Mononuclear cell (primary cell): ENCODE measurements at regions not wholly inside any gene's neighbourhood (a gene's known extent, or its start where the extent isn't known, plus 50 kb on each side); places are given as distances from the start of the nearest gene placed in this dataset.

Experiments used
- H3K27me3 ChIP-seq: 2 replicates; pipeline ENCODE4 v1.6.0; 2011; ENCODE audit warnings: low read length, control low read depth; ENCODE audit not compliant: insufficient read depth
- H3K4me1 ChIP-seq: 2 replicates; pipeline ENCODE4 v1.5.1; 2011; ENCODE audit warnings: mild to moderate bottlenecking, low read length, control low read depth; ENCODE audit not compliant: insufficient read depth
- H3K4me3 ChIP-seq: 2 replicates; pipeline ENCODE4 v1.5.1; 2011; ENCODE audit warnings: mild to moderate bottlenecking, low read length, moderate library complexity
- H3K9me3 ChIP-seq: 2 replicates; pipeline ENCODE4 v1.5.1; 2011; ENCODE audit warnings: low read depth, mild to moderate bottlenecking, control low read depth, low read length

DNA sequence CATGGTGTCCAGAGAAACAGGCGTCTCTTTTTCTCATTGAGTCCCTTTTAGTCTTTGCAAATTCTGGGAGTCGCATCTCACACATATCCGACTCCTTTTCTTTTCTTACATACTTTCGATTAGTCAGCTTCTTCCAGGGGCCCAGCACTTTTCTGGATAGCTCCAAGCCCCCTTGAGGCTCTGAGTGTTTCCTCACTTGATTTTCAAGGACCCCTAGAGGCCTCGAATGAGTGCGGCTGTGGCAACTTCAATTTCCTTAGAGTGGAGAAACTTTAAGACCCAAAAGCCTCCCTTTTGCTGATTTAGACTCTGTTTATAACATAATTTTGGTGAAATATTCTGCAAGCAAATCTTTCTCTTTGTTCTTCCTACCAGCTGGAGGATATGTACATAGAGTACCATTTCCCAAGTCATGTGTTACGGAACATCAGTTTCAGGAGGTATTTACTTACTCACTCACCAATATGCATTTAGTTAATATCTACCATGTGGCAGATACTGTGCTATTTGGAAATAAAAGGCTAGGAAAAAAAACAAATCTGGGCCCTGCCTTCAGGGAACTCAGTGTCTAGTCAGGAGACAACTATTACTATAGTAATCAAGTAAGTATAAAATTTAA is 555.2 kb downstream of the REEP3 start:
- no peaks in the 10 kb centered on the region for H3K27me3 ChIP-seq
- no peak overlapping the region for H3K4me3 ChIP-seq
- no peaks in the 10 kb centered on the region for H3K9me3 ChIP-seq
- H3K4me1 ChIP-seq = no peaks in the 10 kb centered on the region

DNA sequence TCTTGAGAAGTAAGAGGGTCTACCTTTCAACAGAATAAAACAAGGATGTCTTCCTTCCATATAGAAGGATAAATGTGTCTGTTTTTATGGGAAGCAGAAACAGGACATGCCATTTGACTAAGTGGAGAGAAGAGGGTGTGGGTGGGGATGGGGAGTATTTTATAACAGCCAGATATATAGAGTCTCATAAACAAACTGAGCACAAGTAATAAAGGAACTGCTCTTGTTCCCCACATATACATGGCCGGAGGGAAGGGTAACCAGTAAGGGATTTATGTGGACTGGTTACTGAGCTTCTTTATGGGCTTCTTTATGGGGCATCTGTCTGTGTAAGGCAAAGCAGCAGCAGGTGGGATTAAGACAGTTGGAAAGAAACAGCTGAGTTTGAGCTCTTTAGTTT is 558.1 kb downstream of the REEP3 start:
- H3K4me3 ChIP-seq = no peak overlapping the region
- no peaks in the 10 kb centered on the region for H3K9me3 ChIP-seq
- no peaks in the 10 kb centered on the region for H3K4me1 ChIP-seq
- no peaks in the 10 kb centered on the region for H3K27me3 ChIP-seq

DNA sequence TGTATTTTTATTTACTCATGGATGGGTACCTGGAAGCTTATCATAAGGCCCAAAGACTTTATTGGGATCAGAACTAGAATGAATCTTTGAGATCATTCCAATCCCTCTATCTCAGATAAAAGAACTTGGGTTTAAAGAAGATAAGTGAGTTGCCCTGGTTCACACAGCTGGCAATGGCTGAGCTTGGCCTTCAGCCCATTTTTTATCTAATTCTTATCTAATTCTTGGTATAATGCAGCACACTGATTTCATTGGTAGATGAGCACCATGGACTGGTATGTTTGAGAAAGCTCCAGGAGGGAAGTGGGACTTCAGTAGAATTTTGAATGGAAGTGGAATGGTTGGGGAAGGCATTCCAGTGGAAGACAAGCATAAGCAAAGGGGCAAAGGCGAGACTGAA is 558.9 kb downstream of the REEP3 start:
- no peaks in the 10 kb centered on the region for H3K9me3 ChIP-seq
- no peak overlapping the region for H3K4me3 ChIP-seq
- no peaks in the 10 kb centered on the region for H3K27me3 ChIP-seq
- H3K4me1 ChIP-seq = no peaks in the 10 kb centered on the region

DNA sequence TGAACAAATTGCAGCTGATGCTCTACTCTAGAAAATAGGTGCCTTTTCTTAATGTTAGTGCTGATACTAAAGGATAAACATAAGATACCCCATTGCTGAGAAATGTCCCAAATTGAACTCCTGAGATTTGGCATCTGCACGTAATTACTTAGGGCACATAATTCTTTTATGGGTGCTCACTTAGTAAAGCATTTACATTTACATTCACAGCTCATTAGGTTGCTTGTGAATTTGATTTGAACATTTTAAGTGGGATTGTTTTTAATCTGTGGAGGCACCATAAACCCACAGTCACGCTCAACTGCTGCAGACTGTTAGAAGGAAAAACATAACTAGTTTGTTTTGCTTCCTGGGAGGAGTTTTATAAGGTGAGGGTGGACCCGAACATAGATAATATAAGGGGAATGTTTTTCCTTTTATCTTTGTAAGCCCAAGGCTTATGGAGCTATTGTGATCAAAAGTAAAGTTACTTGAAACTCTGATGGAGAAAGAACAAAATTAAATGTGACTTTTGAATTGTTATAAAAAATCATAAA is 560.8 kb downstream of the REEP3 start:
- Histone ChIP-seq H3K4me3 (no peak overlapping the region), H3K27me3 (no peaks in the 10 kb centered on the region), H3K4me1 (no peaks in the 10 kb centered on the region), H3K9me3 (no peaks in the 10 kb centered on the region)

DNA sequence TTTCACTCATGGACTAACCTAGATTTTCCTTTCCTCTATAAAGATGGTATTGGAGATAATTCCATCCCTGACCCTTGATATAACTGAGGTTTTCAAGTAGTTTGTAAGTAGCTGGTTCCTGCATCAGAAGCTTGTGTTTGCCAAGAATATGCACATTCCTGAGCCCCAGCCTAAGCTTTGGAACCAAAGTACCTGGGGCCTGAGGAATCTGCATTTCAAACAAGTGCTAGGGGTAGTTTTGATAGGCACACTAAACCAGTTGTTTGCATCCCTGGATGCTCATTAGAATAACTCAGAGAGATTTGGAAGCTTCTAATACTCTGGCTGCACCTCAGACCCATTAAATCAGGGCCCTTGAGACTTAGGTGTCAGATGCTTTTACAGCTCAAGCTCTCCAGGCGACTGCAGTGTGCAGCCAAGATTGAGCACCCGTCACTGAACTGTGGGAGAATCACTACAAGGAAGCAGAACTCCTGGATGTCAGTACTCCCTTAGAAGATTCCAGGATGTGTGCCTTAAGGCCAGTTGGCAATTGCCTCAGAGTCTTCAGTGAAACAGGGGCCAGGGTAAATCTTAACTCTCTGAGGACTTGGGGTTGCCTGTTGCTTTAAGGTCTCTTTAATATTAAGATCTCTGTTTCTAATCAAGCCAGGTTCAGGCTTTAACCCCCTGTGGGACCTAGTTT is 565.0 kb downstream of the REEP3 start:
- H3K4me3 ChIP-seq = no peak overlapping the region
- no peaks in the 10 kb centered on the region for H3K9me3 ChIP-seq
- H3K4me1 ChIP-seq = no peaks in the 10 kb centered on the region
- no peaks in the 10 kb centered on the region for H3K27me3 ChIP-seq

DNA sequence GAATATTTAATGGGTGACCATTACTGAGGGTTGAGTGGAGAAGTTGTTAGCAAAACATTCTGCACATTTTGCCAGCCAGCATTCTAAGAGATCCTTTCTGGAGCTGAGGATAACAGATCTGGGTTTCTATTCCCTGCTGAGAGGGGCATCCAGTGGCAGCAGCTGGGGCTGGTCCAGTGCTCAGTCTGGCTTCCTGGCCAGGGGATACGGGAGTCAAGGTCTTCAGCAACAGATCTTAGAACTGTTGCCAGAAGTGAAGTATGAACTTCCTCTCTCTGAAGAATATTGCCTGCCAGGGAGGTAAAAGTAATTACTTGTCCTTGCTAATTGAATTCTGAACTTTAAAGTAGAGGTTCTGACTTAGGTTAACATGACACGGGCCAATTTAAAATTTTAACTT is 568.4 kb downstream of the REEP3 start:
- H3K4me3 ChIP-seq = no peak overlapping the region
- no peaks in the 10 kb centered on the region for H3K27me3 ChIP-seq
- no peaks in the 10 kb centered on the region for H3K9me3 ChIP-seq
- H3K4me1 ChIP-seq = no peaks in the 10 kb centered on the region

DNA sequence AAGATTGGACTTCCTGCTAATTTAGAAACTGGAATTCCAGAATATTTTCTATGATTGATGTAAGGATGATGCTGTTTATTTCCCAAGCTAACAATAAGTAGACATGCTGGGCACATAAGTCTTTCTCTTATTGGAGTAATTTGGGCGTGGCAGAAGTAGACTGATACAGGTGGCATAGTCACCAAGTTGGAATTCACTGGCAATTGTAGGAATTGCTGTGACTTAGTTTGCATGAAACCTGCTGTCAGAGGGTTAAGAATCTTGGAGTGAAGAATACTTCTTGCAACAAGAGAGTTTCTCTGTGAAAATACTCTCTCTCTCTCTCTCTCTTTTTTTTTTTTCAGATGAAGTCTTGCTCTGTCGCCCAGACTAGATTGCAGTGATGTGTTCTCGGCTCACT is 569.7 kb downstream of the REEP3 start:
- H3K4me3 ChIP-seq = no peak overlapping the region
- no peaks in the 10 kb centered on the region for H3K4me1 ChIP-seq
- H3K27me3 ChIP-seq = no peaks in the 10 kb centered on the region
- H3K9me3 ChIP-seq = no peaks in the 10 kb centered on the region

DNA sequence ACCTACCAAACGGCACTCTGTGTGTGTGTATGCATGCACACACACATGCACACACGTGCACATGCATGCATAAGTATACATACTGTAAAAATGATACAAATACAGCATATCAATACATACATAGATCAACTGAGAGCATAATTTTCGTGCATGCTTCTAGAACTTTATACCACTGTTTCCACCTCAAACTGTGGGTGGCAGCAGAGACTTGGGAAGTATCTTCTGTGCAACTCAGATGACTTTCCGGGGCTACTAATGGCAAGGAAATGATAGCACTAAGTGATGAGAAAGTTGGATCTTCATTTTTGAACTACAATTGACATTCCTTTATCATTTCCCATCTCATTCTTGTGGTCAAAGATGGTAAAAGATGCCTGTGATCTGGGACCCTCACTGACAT is 570.7 kb downstream of the REEP3 start:
- no peaks in the 10 kb centered on the region for H3K27me3 ChIP-seq
- no peaks in the 10 kb centered on the region for H3K4me1 ChIP-seq
- H3K9me3 ChIP-seq = no peaks in the 10 kb centered on the region
- no peak overlapping the region for H3K4me3 ChIP-seq

DNA sequence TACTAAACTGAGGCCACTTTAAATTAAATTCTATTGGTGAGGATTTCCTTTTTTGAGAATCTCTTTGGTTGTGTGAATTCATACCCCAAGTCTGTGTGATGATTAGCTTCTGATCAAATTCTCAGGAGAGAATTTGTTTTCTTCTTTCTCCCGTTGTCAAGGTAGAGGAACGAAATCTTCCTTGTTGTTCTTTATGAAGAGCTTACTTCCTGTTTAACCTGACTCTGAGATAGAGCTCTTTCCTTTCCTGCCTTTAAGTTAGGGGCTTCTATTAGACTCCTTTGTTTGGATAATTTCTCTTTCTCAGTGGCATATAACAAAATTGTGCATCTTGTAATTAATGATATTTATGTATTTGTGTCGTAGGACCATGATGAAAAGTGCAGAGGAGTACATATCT is 572.1 kb downstream of the REEP3 start:
- H3K27me3 ChIP-seq = no peaks in the 10 kb centered on the region
- no peak overlapping the region for H3K4me3 ChIP-seq
- no peaks in the 10 kb centered on the region for H3K4me1 ChIP-seq
- no peaks in the 10 kb centered on the region for H3K9me3 ChIP-seq

DNA sequence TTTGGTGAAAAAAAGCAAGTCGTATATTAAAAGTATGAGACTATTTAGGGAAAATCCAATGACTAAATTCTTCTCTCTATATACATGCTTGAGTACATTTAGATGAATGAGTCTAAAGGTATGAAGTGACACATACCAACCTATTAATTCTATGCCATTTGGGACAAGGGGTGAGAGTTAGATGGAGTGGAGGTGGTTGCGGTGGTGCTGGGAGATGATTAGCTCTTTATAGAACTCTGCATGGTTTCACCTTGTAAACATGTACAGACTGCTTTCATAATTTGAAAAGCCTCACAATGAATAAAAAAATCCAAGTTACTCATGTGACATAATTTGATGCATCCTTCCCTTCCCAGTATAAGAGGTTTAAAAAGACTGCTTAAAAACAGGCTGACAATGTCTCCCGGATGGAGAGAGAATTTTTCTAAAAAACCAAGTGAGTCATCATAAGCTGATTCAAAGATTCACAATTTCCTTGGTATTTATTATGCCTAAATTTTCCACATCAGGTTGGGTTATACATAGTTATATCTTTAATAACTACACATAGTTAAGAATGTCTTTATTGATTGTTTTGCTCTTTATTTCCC is 572.8 kb downstream of the REEP3 start:
- Histone ChIP-seq H3K4me1 (no peaks in the 10 kb centered on the region), H3K4me3 (no peak overlapping the region), H3K9me3 (no peaks in the 10 kb centered on the region), H3K27me3 (no peaks in the 10 kb centered on the region)

DNA sequence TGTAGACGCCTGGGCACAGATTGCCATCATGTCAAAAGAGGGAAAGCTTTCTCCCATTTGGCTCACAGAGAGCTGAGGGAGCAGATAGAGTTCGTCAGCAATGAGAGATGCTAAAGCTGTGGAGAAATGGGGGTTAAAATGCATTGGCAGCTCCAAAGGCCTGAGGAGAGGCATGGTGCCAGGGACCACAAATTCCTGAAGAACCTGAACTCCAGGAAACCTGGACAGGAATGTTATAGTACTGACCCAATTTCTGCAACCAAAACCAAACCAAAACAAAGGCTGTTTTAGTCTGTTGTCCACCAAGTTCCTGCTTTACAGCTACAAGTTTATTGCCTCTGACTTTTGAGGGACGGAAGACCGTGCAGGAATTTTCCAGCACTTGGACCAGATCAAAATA is 575.7 kb downstream of the REEP3 start:
- Histone ChIP-seq H3K4me1 (no peaks in the 10 kb centered on the region), H3K4me3 (no peak overlapping the region), H3K9me3 (no peaks in the 10 kb centered on the region), H3K27me3 (no peaks in the 10 kb centered on the region)

DNA sequence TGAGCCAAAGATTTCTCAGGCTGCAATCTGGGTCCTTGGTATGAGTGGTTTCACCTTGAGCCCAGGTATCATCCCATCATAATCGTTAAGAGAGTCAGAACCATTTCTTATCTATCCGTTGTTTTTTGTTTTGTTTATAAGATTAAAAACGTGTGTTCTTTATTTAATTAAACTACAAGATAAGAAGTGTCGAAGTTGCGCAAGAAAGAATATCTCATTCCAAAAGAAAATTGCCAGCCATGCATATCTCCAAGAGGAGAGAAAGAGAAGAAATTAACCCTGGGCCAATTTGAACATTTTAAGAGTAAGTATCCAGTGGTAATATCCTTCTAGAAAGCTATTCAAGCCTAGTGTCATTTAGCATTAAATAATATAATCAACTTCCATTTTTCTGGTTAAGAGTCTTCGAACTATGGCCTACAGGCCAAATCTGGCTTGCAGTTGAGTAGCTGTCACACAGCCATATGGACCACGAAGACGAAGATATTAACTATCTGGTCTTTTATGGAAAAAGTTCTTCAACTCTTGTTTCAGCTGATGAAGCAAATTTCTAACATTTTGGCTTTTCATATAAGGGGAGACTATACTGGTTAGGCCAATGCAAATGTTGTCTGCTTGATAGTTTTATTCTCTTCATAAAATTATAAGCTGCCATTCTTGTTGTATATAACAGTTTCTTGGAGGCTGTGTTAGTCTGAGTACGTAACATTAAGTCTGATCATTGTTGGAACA is 576.4 kb downstream of the REEP3 start:
- Histone ChIP-seq H3K4me1 (no peaks in the 10 kb centered on the region), H3K27me3 (no peaks in the 10 kb centered on the region), H3K4me3 (no peak overlapping the region)

DNA sequence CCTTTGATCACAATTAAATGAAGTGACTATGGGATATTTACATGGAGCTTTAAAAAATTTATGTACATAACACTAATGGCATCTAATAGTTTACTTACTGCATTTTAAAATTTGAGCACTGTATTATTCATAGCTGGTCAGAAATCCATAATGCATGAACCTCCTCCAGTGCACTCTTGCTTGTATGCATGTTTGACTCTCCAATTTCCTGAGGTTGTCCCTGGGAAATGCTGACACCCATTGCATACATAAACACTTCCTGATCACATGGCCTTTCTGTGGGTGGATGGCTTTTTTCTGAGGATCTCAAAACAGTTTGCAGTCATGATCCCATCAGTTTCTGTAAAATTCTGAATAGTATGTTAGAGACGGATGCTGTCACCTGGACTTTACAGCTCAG is 577.8 kb downstream of the REEP3 start:
- H3K27me3 ChIP-seq = no peaks in the 10 kb centered on the region
- H3K9me3 ChIP-seq = no peaks in the 10 kb centered on the region
- no peaks in the 10 kb centered on the region for H3K4me1 ChIP-seq
- H3K4me3 ChIP-seq = no peak overlapping the region

More for the DNA sequence above, 576.4 kb downstream of the REEP3 start:
- no peaks in the 10 kb centered on the region for H3K9me3 ChIP-seq

DNA sequence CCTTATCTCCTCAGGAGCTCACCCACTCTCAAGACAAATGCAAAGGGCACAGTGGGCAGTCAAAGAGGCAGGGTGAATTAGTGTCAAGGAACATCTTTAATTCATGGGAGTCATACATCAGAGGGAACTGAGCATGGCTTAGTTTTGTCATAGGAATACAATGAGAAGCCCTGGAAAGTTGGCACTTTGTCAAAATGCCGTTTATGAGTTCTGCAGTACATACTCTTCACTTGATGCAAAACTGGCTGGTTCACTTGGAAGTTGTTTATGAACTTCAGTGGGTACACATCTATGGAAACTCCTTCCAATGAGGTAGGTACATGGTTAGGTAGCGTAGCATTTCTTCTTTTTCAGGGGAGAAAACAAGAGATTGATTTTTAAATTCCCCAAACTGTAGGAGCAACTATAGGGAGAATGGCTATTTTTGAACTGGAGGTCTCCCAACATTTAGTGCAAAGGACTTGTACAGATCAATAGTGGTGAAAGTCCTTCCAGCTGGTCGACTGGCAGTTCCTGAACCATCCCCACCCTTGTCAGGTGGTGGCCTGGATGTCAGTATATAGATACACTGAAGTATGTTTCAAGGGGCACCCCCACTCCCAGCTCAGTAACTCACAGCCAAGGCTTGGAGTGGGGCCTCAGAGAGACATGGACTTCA is 580.5 kb downstream of the REEP3 start:
- Histone ChIP-seq H3K4me3 (no peak overlapping the region), H3K27me3 (no peaks in the 10 kb centered on the region), H3K4me1 (no peaks in the 10 kb centered on the region), H3K9me3 (no peaks in the 10 kb centered on the region)

DNA sequence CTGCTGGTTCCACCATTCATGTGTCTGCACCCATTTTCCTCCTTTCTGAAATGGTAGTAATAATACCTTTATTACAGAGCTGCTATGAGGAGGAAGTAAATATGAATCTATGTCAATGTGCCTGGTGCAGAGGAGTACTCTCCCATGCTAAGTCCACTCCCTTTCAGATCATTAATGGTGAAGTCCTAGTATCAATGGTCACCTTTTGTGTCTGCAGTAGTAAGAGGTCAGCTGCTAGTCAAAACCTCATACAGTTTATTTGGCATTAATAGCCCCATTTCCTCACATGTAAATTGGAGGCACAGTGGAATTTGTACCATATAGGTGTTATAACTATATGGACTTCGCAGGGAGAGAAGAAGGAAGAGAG is 581.0 kb downstream of the REEP3 start:
- Histone ChIP-seq H3K9me3 (no peaks in the 10 kb centered on the region), H3K27me3 (no peaks in the 10 kb centered on the region), H3K4me1 (no peaks in the 10 kb centered on the region), H3K4me3 (no peak overlapping the region)
